HG03196 (cell line): ENCODE measurements at regions not wholly inside any gene's neighbourhood (a gene's known extent, or its start where the extent isn't known, plus 50 kb on each side); places are given as distances from the start of the nearest gene placed in this dataset.
"Not testable (repeated sequence)": the region's sequence is repeated elsewhere in the genome, so short reads cannot be mapped to it uniquely, and the experiment has no call there.

Source experiments
- ATAC-seq: cut with Tn5 transposase; IDR thresholded peaks from one replicate; pipeline ENCODE4 v1.9.1; 2021; ENCODE audit not compliant: unreplicated experiment

DNA sequence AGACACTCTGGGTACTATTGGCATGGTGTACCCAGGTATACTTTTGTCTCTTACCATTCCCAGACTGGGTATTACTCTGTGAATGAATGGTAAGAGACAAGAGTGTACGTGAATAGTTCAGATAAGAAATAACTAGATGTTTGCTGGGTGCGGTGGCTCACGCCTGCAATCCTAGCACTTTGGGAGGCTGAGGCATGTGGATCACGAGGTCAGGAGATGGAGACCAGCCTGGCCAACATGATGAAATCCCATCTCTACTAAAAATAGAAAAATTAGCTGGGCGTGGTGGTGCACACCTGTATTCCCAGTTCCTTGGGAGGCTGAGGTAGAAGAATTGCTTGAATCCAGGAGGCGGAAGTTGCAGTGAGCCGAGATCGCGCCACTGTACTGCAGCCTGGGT is 75.8 kb upstream of the VKORC1L1 start:
- not testable (repeated sequence) for ATAC-seq

DNA sequence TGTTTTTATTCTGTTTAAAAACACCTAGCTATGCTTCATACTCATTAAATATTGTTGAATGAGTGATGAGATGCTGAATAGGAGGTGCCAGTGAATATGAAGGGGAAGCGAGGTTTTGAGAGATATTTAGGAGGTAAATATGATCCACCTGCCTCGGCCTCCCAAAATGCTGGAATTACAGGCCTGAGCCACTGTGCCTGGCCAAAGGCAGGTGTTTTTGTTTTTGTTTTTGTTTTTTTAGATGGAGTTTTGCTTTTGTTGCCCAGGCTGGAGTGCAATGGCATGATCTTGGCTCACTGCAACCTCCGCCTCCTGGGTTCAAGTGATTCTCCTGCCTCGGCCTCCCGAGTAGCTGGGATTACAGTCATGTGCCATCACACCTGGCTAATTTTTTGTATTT is 75.3 kb upstream of the VKORC1L1 start:
- ATAC-seq, result not testable (repeated sequence)

DNA sequence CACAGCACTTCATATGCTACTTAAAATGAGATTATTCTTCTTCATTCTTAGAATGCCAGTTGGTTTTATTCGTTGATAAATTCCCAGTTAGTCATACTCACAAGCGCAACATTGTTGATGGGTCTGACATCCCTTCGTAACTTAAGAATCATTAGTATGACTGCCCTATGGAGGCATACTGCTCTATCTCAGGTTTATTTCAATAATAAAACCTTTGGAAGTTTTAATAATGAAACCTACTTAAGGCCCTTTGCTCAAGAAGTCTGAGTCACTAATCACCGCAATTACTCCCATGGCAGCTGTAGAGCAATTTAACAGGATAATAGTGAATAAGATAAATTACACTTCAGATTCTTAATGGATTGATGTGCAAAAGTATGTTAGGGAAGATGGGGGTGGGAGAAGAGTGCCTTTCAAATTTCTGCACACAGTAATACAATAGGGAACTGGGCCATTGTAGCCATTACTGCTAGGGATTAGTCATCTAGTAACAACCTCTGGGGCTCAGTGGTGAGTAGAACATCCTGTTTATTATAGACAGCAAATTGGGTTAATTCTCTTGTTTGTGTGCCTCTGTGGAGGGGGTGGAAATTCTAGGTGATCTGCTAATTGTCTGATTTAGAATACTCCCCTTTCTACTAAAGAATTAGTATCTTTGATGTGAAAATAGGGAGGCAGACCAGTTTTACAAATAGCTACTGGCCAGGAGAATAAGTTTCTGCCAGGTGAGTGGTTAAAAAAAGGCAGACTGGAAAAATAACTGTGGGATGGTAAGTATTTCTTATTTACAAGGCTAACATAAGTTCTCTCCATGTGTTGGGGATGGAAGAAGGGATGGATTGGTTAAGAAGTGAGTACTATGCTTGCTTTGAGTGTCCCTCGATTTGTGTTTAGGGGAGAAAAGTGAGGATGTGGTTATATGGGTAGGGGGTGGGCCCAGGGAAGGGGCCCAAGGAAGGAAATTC is 74.5 kb upstream of the VKORC1L1 start:
- peak; percentile 94 for ATAC-seq

DNA sequence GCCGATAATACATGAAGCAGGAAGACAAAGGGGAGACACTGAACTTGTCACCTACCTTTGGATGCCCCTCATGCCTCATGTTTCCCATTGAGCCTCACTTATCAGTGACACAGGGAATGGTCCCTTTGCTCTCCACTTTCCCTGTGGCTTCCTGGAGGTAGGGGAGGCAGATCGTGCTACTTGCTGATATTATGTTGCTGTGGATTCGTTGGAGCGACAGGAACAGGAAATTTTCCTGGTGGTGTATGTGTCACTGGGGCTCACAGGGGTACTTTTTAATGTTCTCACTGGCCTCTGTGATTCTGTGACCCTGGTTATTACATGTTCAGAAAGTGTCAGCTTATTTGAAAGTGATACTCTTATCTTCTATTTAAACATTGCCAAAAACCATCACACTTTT is 72.7 kb upstream of the VKORC1L1 start:
- ATAC-seq, result not testable (repeated sequence)

DNA sequence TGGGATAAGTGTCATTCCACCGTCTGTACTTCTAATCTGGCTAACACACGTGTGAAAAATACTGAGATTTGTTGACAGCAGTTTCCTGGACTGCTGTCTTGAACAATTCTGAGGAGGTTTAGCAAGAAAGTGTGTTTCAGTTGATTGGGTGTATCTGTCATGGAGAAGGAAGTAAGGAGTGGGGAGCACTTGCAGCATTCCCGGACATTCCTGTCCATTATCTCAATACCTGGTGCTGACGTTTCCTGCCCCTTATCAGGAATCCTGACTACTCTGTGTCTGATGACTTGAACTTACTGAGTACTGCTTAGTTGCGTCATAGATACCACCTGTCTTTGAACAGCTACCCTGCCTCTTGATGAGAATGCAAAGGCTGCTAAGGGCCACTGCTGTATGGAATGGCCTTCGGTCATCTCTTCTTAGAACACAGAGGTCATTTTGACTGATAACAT is 72.0 kb upstream of the VKORC1L1 start:
- no peak for ATAC-seq

DNA sequence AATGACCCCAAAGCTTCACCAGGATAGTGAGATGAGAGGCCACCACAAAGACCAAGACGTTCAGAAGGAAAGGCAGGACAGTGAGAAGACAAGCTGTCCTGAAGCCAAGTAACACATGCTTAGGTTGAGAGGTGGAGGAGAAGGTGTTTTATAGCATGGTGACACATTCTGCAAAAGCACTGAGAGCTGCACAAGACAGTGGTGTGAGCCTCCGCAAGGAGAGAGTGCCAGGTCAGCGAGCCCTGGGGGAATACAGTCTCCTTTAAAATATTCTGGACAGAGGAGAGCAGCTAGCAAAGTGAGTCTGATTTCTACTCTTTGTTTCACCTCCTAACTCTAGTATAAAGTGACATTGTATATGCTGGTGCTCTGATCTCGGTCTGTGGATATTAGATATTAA is 68.0 kb upstream of the VKORC1L1 start:
- no peak for ATAC-seq

DNA sequence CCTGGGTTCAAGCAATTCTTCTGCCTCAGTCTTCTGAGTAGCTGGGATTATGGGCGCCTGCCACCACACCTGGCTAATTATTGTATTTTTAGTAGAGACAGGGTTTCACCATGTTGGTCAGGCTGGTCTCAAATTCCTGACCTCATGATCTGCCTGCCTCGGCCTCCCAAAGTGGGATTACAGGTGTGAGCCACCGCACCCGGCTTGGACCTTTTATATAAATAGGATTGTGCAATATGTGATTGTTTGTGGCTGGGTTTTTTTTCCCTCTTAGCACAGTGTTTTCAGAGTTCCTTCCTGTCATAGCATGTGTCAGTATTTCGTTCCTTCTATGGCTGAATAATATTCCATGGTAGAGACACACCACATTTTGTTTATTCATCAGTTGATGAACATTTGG is 65.8 kb upstream of the VKORC1L1 start:
- not testable (repeated sequence) for ATAC-seq

DNA sequence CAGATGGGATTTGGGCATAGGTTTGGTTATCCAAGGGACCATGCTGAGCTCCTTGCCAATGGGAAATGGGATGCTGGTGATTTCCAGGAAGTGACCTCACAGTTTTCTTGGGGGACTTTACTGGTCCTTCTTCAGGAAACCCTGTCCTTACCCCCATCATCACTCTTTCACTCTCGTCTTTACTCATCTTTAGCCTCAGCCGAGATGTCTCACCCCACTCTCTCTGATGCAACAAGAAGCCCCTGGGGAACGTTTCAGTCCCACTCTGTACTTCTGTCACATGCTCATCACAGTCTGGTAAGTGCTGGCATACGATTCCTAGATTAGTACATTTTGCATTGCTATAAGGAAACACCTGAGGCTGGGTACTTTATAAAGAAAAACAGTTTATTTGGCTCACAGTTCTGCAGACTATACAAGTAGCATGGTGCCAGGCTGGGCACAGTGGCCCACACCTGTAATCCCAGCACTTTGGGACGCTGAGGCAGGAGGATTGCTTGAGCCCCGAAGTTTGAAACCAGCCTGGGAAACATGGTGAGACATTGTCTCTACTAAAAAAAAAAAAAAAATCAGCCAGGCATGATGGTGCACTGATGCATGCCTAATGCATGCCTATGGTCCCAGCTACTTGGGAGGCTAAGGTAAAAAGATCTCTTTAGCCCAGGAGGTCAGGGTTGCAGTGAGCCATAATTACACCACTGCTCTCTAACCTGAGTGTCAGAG is 63.5 kb upstream of the VKORC1L1 start:
- peak; percentile 90 for ATAC-seq

DNA sequence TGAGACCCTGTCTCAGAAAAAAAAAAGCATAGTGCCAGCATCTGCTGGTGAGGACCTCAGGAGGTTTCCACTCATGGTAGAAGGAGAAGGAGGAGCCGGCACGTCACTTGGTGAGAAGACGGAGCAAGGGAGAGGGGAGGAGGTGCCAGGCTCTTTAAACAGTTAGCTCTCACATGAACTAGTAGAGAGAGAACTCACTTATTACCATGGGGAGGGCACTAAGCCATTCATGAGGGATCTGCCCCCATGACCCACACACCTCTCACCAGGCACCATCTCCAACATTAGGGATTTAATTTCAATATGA is 62.9 kb upstream of the VKORC1L1 start:
- ATAC-seq, result no peak

DNA sequence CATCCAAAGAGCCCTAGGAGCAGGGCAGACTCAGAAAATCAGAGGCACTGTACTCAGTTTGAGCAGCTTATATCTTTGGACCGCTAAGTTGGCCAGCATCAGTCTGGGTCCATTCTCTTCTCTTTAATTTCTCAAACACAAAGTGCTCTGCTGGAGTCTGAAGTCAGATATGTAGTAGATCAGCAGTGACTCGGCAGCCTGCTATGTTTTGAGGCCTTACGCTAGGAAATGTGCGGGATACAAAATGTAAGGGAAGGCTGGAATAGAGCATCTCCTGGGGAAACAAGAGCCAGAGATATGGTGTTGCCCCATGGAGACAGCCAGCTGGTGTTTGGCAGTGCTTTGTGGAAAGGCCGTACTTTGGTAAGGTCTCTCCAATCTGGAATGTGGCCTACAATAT is 60.6 kb upstream of the VKORC1L1 start:
- no peak for ATAC-seq

DNA sequence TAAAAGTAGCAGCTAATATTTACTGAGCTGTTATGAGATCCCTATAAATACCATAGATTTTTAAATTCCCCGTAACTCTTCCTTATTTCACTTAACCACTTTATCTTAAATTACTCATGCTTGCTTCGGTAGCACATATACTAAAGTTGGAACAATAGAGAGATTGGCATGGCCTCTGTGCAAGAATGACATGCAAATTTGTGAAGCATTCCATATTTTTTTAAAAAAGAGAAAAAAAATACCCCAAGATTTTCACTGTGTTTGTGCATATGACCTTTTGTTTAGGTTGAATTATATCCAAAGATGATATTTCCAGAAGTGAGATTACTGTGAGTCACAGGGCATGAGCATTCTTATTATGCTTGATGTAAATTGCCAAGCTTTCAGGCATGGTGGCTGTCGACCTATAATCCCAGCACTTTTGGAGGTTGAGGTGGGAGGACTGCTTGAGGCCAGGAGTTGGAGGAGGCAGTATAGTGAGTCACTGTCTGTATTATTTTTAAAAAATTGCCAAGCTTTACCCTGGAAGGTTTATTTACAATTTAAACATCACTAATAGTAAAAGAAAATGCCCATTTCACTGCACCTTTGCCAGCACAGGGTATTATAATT is 58.2 kb upstream of the VKORC1L1 start:
- ATAC-seq, result not testable (repeated sequence)

DNA sequence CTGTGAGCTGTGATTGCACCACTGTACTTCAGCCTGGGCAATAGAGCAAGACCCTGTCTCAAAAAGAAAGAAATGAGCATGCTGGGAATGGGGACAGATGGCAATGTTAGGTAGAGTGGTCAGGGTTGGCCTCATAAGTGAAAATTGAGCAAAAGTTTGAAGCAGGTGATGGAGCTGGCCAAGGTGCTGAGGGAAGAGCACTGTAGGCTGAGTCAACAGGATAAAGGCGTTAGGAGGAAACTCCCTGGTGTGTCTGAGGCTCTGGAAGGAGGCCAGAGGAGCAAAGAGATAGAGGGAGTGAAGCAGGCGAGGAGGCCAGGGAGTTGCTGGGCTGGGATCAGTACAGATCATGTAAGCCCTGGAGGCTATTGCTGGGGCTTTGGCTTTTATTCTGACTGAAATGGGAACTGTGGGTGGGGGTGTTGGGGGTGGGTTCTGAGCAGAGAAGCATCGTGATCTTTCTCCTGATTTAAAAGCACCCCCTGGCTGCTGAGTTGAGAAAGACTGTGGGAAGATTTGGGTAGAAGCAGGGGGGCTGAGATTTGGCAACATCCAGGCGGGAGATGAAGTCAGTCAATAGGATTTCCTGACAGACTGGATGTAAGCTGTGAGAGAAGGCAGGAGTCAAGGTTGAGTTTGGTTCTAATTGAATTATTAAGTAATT is 52.5 kb upstream of the VKORC1L1 start:
- ATAC-seq, result no peak
